ENCODE measurements at regions not wholly inside any gene's neighbourhood (a gene's known extent, or its start where the extent isn't known, plus 50 kb on each side); places are given as distances from the start of the nearest gene placed in this dataset.
"Not testable (repeated sequence)": the region's sequence is repeated elsewhere in the genome, so short reads cannot be mapped to it uniquely, and the experiment has no call there.

- TF ChIP-seq, protein P1, sequence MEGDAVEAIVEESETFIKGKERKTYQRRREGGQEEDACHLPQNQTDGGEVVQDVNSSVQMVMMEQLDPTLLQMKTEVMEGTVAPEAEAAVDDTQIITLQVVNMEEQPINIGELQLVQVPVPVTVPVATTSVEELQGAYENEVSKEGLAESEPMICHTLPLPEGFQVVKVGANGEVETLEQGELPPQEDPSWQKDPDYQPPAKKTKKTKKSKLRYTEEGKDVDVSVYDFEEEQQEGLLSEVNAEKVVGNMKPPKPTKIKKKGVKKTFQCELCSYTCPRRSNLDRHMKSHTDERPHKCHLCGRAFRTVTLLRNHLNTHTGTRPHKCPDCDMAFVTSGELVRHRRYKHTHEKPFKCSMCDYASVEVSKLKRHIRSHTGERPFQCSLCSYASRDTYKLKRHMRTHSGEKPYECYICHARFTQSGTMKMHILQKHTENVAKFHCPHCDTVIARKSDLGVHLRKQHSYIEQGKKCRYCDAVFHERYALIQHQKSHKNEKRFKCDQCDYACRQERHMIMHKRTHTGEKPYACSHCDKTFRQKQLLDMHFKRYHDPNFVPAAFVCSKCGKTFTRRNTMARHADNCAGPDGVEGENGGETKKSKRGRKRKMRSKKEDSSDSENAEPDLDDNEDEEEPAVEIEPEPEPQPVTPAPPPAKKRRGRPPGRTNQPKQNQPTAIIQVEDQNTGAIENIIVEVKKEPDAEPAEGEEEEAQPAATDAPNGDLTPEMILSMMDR (IDR thresholded peaks at IDR 0.05), result not testable (repeated sequence)
- not testable (repeated sequence) for TF ChIP-seq POLR2A (IDR thresholded peaks at IDR 0.05)
These were observed 104.0 kb upstream of the OR4F16 start for GRCh38 chr1:790388-790930.
